HFFc6 (cell line): ENCODE measurements at regions not wholly inside any gene's neighbourhood (a gene's known extent, or its start where the extent isn't known, plus 50 kb on each side); places are given as distances from the start of the nearest gene placed in this dataset.

Experiments used
- DNase-seq: peaks from one replicate; pipeline ENCODE4 v3.0.0-alpha.2; 2018
- H3K27ac Mint-ChIP-seq: 2 replicates; pipeline ENCODE4 v1.8.0; 2020; ENCODE audit warnings: mild to moderate bottlenecking, mixed read lengths
- H3K27me3 Mint-ChIP-seq: 2 replicates; pipeline ENCODE4 v1.8.0; 2021; ENCODE audit warnings: mild to moderate bottlenecking, moderate library complexity, mixed read lengths; ENCODE audit not compliant: insufficient read depth
- H3K36me3 Mint-ChIP-seq: 2 replicates; pipeline ENCODE4 v1.8.0; 2021; ENCODE audit warnings: low read depth, mixed read lengths
- H3K4me1 Mint-ChIP-seq: 2 replicates; pipeline ENCODE4 v1.8.0; 2020; ENCODE audit warnings: low read depth, mixed read lengths
- H3K4me3 Mint-ChIP-seq: 2 replicates; pipeline ENCODE4 v1.8.0; 2020; ENCODE audit warnings: mild to moderate bottlenecking, moderate library complexity, mixed read lengths
- H3K9me3 Mint-ChIP-seq: 2 replicates; pipeline ENCODE4 v1.8.0; 2020; ENCODE audit warnings: mild to moderate bottlenecking, mixed read lengths
- TF ChIP-seq, protein P1 (sequence below): fragments of 200-600 bp; sonication (generic); IDR thresholded peaks from 2 replicates; pipeline ENCODE4 v1.5.0; 2021; ENCODE audit warnings: antibody characterized with exemption, mild to moderate bottlenecking

DNA sequence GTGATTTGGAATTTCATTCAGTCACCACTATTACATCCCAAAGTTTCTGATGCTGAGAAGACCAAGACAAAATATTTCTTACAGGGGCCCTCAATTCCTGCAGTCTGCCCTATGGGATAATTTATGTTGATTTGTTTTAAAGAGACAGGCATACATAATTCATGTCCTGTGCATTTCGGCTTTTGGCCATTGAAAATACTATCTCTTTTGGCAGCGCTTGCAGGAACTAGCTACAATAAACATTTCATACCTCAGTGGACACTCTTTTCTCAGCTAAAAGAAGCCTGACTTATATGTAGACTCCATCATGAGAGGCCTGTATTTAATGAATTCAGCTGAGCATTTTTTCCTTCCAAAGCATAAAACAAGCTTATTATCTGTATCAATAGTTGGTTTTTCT lies 451.9 kb upstream of the C9orf72 start:
- Mint-ChIP-seq H3K9me3 (peaks cover 42% of the 10 kb centered on the region), H3K4me3 (no peak overlapping the region), H3K36me3 (no peaks in the 10 kb centered on the region; the same call in 1 of the 2 replicates), H3K27ac (no peak overlapping the region), H3K27me3 (peaks cover 4% of the 10 kb centered on the region; the same call in 1 of the 2 replicates), H3K4me1 (no peaks in the 10 kb centered on the region)
- DNase-seq = no peak
- TF ChIP-seq, protein P1, sequence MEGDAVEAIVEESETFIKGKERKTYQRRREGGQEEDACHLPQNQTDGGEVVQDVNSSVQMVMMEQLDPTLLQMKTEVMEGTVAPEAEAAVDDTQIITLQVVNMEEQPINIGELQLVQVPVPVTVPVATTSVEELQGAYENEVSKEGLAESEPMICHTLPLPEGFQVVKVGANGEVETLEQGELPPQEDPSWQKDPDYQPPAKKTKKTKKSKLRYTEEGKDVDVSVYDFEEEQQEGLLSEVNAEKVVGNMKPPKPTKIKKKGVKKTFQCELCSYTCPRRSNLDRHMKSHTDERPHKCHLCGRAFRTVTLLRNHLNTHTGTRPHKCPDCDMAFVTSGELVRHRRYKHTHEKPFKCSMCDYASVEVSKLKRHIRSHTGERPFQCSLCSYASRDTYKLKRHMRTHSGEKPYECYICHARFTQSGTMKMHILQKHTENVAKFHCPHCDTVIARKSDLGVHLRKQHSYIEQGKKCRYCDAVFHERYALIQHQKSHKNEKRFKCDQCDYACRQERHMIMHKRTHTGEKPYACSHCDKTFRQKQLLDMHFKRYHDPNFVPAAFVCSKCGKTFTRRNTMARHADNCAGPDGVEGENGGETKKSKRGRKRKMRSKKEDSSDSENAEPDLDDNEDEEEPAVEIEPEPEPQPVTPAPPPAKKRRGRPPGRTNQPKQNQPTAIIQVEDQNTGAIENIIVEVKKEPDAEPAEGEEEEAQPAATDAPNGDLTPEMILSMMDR = no peak

DNA sequence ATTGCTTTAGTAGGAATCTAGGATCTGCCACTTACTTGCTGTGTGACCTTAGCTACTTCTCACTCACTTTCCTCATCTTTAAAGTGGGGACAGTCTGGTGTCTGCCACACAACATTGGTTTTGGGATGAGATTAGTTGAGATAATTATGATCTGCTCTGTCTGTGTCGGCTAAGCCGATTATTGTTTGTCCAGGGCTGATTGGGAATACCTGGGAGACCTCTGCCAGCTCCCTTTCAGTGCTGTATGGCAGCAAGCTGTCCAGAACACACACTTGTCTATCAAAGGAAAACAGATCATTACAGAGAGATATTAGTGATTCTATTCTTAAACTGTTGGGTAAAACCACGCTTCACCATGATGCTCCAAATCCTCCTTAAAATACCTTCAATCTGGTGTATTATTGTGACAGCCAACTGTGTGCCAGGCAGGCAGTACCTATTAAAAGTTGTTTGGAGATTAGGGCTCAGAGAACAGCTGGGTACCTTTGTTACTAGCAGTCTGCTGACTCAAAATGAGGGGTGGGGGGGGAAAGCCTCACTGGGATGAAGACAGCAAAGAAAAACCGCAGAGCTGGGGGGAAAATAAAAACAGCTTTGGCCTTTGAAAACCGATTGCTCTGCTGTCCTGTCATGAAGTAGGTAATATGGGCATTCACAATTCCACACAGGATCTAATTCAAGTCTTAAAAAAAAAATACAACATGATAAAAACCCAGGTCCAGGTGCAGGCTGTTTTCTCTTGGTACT lies 458.4 kb upstream of the C9orf72 start:
- no peaks in the 10 kb centered on the region for H3K27me3 Mint-ChIP-seq
- H3K4me1 Mint-ChIP-seq = no peaks in the 10 kb centered on the region
- no peak for DNase-seq
- peaks cover 24% of the 10 kb centered on the region for H3K9me3 Mint-ChIP-seq
- TF ChIP-seq, protein P1 = no peak
- no peak overlapping the region for H3K27ac Mint-ChIP-seq
- no peak overlapping the region for H3K4me3 Mint-ChIP-seq
- H3K36me3 Mint-ChIP-seq = no peaks in the 10 kb centered on the region

DNA sequence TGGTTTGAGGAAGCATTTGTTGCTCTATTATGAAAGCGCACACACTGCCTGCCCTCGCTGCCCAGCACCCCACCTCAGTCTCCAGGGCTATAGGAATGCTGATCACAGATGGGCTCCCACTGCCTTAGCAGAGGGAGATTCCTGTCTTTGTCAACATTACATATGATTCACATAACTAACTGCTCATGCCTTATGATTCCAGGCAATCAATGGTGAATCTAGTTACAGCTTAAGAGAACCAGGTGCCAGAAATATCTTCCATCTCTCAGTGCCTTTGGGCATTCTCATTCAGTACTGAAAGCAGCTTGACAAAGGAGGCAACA lies 458.9 kb upstream of the C9orf72 start:
- TF ChIP-seq, protein P1 = no peak
- H3K4me3 Mint-ChIP-seq = no peak overlapping the region
- H3K4me1 Mint-ChIP-seq = no peaks in the 10 kb centered on the region
- peaks cover 18% of the 10 kb centered on the region for H3K9me3 Mint-ChIP-seq
- DNase-seq = no peak
- H3K36me3 Mint-ChIP-seq = no peaks in the 10 kb centered on the region
- no peak overlapping the region for H3K27ac Mint-ChIP-seq
- H3K27me3 Mint-ChIP-seq = no peaks in the 10 kb centered on the region

DNA sequence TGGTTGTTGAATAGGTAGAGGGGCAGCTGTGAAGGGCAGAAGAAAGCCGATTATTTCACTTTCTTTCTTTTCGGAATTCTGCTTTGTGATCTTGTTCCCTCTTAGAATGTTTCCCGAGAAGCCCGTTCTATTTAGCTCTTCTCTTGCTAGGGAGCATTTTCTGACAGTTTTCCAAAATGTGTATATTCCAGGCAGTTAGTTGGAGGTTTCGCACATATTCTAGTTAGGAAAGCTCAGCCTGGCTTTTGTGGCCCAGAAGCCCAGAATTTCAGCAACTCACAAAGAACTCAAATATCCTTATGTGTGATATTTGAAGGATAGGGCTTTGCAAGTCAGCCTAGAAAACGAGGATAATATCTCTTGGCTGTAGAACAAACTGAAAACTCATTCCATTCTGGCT lies 461.0 kb upstream of the C9orf72 start:
- no peaks in the 10 kb centered on the region for H3K4me1 Mint-ChIP-seq
- no peak for DNase-seq
- H3K36me3 Mint-ChIP-seq = peaks cover 4% of the 10 kb centered on the region; the same call in 1 of the 2 replicates
- H3K4me3 Mint-ChIP-seq = no peak overlapping the region
- TF ChIP-seq, protein P1 = no peak
- no peak overlapping the region for H3K27ac Mint-ChIP-seq
- no peaks in the 10 kb centered on the region for H3K27me3 Mint-ChIP-seq
- peaks cover 13% of the 10 kb centered on the region for H3K9me3 Mint-ChIP-seq

DNA sequence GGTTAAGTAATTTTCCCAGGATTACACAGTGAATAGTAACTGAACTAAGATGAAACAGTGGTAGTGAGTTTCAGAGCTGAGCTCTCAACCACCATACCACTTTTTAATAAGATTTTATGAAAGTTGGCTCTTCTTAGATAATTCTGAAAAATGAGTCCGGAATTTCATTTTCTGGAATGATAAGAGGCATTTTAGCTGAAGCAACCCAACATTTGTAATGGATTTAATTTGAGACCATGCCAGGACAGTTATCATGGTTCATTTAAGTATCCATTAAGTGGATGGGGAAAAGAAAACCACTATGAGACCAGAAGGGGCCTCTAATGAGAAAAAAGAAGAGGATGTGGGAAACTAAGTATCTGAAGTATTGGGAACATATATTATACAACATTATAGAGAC lies 464.7 kb upstream of the C9orf72 start:
- Mint-ChIP-seq H3K27me3 (no peaks in the 10 kb centered on the region), H3K36me3 (peaks cover 4% of the 10 kb centered on the region; the same call in 1 of the 2 replicates), H3K4me1 (no peaks in the 10 kb centered on the region), H3K9me3 (peaks cover 12% of the 10 kb centered on the region), H3K27ac (no peak overlapping the region), H3K4me3 (no peak overlapping the region)
- no peak for DNase-seq
- TF ChIP-seq, protein P1 = no peak
